OCI-LY7 (cell line): ENCODE measurements at regions not wholly inside any gene's neighbourhood (a gene's known extent, or its start where the extent isn't known, plus 50 kb on each side); places are given as distances from the start of the nearest gene placed in this dataset.

Experiments used
- CTCF ChIP-seq: fragments of 200-600 bp; sonication (generic); conservative IDR thresholded peaks from 2 replicates; pipeline ENCODE4 v1.5.1; 2014; ENCODE audit warnings: mild to moderate bottlenecking, antibody characterized with exemption, low read length, moderate library complexity, mixed read lengths
- EZH2phosphoT487 ChIP-seq: fragments of 200-600 bp; sonication (generic); IDR thresholded peaks from 2 replicates; pipeline ENCODE4 v1.6.1; 2018; ENCODE audit warnings: low read depth, borderline replicate concordance, mild to moderate bottlenecking, mixed run types, antibody characterized with exemption, low read length, moderate library complexity, mixed read lengths

GRCh38 chr6:147881432-147881831 is 372.9 kb downstream of the SAMD5 start:
- no peak for TF ChIP-seq EZH2phosphoT487
- TF ChIP-seq CTCF = no peak
